ENCODE measurements at regions not wholly inside any gene's neighbourhood (a gene's known extent, or its start where the extent isn't known, plus 50 kb on each side); places are given as distances from the start of the nearest gene placed in this dataset.
A peak's percentile ranks its signal among the peaks of the same experiment; 100 is the strongest.

DNA sequence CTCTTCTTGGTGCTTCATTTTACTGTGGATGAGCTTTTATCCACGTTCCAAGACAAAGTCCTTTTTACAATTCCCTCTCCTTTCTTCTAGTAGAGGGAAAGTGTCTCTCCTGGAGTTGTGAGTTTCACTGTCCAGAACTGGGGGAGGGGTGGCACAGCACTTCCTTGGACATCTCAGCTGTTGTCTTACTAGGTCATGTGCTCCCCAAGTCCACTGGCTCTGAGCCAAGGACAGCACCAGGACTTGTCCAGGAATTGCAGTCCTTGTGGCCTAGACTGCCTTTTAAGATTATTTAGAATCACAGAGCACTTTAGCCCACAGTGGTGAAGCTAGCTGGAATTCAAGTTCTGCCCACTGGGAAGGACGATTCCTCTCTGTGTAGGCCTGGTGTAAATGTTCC is 700.2 kb upstream of the PTPRD start:
- no peaks in the 10 kb centered on the region for H3K27me3 ChIP-seq
- H3K4me1 ChIP-seq, result no peaks in the 10 kb centered on the region
- H3K9me3 ChIP-seq, result no peaks in the 10 kb centered on the region
- TF ChIP-seq, protein P1, sequence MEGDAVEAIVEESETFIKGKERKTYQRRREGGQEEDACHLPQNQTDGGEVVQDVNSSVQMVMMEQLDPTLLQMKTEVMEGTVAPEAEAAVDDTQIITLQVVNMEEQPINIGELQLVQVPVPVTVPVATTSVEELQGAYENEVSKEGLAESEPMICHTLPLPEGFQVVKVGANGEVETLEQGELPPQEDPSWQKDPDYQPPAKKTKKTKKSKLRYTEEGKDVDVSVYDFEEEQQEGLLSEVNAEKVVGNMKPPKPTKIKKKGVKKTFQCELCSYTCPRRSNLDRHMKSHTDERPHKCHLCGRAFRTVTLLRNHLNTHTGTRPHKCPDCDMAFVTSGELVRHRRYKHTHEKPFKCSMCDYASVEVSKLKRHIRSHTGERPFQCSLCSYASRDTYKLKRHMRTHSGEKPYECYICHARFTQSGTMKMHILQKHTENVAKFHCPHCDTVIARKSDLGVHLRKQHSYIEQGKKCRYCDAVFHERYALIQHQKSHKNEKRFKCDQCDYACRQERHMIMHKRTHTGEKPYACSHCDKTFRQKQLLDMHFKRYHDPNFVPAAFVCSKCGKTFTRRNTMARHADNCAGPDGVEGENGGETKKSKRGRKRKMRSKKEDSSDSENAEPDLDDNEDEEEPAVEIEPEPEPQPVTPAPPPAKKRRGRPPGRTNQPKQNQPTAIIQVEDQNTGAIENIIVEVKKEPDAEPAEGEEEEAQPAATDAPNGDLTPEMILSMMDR (IDR thresholded peaks at IDR 0.05), result no peak
- TF ChIP-seq EP300 (IDR thresholded peaks at IDR 0.05) (no peak), POLR2A (IDR thresholded peaks at IDR 0.05) (no peak), POLR2AphosphoS5 (IDR thresholded peaks at IDR 0.05) (no peak)
- no peak overlapping the region for H3K4me3 ChIP-seq
- no peak overlapping the region for H3K27ac ChIP-seq
- no peak for DNase-seq (ENCODE audit: low spot score in 2 of 2)
- 75% methylated on average over 2 of the region's 2 CpGs for WGBS
- H3K36me3 ChIP-seq, result no peaks in the 10 kb centered on the region

DNA sequence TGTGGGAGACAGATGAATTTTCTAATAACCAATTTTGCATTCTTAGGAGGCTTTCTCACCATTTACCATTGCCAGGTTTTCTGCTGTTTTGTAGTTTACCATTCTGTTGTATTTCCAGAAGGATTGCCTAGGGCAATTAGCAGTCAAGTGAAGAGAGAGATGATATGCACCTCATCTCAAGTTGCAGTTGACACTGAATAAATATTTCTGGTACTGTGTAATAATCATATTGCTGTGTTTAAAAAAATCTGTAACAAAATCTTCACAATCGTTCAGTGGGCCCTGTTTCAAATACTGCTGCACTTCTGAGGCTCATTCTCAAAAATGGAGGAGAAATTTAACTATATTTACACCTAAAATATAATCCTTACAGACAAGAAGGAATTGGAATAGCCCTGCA is 706.1 kb upstream of the PTPRD start:
- WGBS, result 34% methylated on average over 1 of the region's 1 CpG
- Histone ChIP-seq H3K4me3 (no peak overlapping the region), H3K27me3 (no peaks in the 10 kb centered on the region), H3K4me1 (no peaks in the 10 kb centered on the region), H3K27ac (no peak overlapping the region), H3K9me3 (no peaks in the 10 kb centered on the region), H3K36me3 (no peaks in the 10 kb centered on the region)
- TF ChIP-seq, protein P1 (IDR thresholded peaks at IDR 0.05), result no peak
- no peak for TF ChIP-seq POLR2AphosphoS5 (IDR thresholded peaks at IDR 0.05)
- TF ChIP-seq POLR2A (IDR thresholded peaks at IDR 0.05), result no peak
- TF ChIP-seq EP300 (IDR thresholded peaks at IDR 0.05), result no peak
- DNase-seq (ENCODE audit: low spot score in 2 of 2), result no peak

DNA sequence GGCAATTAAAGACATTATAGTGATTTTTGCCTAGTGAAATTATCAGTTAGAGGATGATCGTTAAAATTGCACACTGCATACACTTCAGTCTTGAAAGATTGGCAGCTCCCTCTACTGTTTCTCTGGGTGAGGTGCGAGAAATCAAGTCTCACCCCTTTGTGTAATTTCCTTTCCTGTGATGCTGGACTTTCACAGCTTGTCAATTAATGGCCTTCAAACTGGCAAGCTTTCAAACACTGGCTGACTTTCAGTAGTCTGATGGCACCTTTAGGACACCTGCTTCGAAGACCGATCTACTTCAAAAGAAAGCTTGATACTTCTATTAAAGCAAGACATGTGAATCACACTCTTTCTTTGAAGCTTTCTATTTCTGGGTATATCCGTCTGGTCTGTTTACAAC is 706.7 kb upstream of the PTPRD start:
- 20% methylated on average over 5 of the region's 5 CpGs for WGBS
- H3K4me1 ChIP-seq, result no peaks in the 10 kb centered on the region
- no peak overlapping the region for H3K27ac ChIP-seq
- H3K4me3 ChIP-seq, result no peak overlapping the region
- TF ChIP-seq EP300 (IDR thresholded peaks at IDR 0.05), result no peak
- TF ChIP-seq, protein P1 (IDR thresholded peaks at IDR 0.05), result peak in 1 of 2 donors; percentile 11
- no peak for TF ChIP-seq POLR2A (IDR thresholded peaks at IDR 0.05)
- no peak for DNase-seq (ENCODE audit: low spot score in 2 of 2)
- H3K9me3 ChIP-seq, result no peaks in the 10 kb centered on the region
- H3K36me3 ChIP-seq, result no peaks in the 10 kb centered on the region
- no peaks in the 10 kb centered on the region for H3K27me3 ChIP-seq

DNA sequence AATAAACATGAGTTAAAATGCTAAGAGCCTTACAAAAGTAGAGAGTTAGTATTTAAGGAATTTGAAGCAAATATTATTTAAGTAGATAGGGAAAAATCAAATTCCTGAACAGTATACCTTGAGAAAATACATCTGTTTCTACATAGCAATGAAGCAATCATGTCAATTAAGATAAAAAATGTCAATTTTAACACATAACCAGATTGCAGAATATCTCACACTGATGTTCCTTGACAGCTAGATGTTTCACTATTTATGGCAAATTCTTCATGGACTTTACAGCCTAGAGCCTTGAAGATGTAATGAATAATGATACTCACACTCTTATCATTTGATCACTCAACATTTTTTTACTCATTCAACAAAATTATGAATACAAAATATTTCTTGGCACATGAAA is 708.2 kb upstream of the PTPRD start:
- no peak for DNase-seq (ENCODE audit: low spot score in 2 of 2)
- no peak for TF ChIP-seq POLR2AphosphoS5 (IDR thresholded peaks at IDR 0.05)
- no peaks in the 10 kb centered on the region for H3K36me3 ChIP-seq
- no peak overlapping the region for H3K4me3 ChIP-seq
- no peak overlapping the region for H3K27ac ChIP-seq
- no peaks in the 10 kb centered on the region for H3K27me3 ChIP-seq
- H3K9me3 ChIP-seq, result no peaks in the 10 kb centered on the region
- H3K4me1 ChIP-seq, result no peaks in the 10 kb centered on the region

DNA sequence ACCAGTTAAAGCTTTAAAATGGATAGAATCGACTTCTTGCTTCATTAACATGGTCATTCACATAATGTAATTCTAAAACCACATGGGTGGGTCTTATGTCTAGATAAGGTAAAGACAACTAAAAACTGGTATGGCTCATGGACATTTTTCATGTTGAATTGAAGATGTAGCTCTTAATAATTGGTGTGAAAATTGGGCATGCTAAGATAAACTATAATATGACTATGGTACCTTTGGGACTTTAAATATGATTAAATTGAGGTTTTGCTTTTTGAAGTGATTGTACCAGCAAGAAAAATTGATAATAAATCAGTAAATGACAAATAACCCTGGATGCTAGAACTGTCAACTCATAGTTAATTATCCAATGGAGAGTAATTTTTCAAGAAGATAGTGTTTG is 710.7 kb upstream of the PTPRD start:
- TF ChIP-seq, protein P1 (IDR thresholded peaks at IDR 0.05), result no peak
- TF ChIP-seq POLR2A (IDR thresholded peaks at IDR 0.05), result no peak
- no peak for TF ChIP-seq EP300 (IDR thresholded peaks at IDR 0.05)
- TF ChIP-seq POLR2AphosphoS5 (IDR thresholded peaks at IDR 0.05), result no peak
- Histone ChIP-seq H3K27ac (no peak overlapping the region), H3K27me3 (no peaks in the 10 kb centered on the region), H3K9me3 (no peaks in the 10 kb centered on the region), H3K36me3 (no peaks in the 10 kb centered on the region), H3K4me1 (no peaks in the 10 kb centered on the region), H3K4me3 (no peak overlapping the region)
- no peak for DNase-seq (ENCODE audit: low spot score in 2 of 2)
- WGBS, result 71% methylated on average over 1 of the region's 1 CpG

DNA sequence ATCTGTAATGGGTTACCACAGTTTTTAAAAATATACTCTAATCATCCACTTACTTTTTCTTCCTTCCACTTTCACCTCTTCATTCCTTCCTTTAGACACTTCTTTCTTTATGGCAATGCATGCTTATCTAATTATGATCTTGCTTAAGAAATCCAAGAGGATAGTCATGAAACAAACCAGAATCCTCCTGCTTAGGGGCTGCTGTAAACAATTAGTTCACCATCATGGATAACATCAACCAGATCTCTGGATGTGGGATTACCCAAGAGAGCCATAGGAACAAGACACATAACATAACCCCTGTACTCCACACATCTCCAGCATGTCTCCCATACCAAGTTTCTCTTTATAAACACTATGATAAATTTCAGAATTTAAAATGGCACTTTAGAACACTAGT is 713.4 kb upstream of the PTPRD start:
- no peaks in the 10 kb centered on the region for H3K36me3 ChIP-seq
- DNase-seq (ENCODE audit: low spot score in 2 of 2), result no peak
- no peak for TF ChIP-seq POLR2AphosphoS5 (IDR thresholded peaks at IDR 0.05)
- TF ChIP-seq, protein P1 (IDR thresholded peaks at IDR 0.05), result no peak
- no peak for TF ChIP-seq EP300 (IDR thresholded peaks at IDR 0.05)
- TF ChIP-seq POLR2A (IDR thresholded peaks at IDR 0.05), result no peak

More for the DNA sequence above, 713.4 kb upstream of the PTPRD start:
- H3K27me3 ChIP-seq, result no peaks in the 10 kb centered on the region
- H3K27ac ChIP-seq, result no peak overlapping the region
- no peaks in the 10 kb centered on the region for H3K4me1 ChIP-seq
- H3K9me3 ChIP-seq, result no peaks in the 10 kb centered on the region
- H3K4me3 ChIP-seq, result no peak overlapping the region

Measured in suprapubic skin (tissue), 4 donors.